ENCODE measurements at regions not wholly inside any gene's neighbourhood (a gene's known extent, or its start where the extent isn't known, plus 50 kb on each side); places are given as distances from the start of the nearest gene placed in this dataset.
A peak's percentile ranks its signal among the peaks of the same experiment; 100 is the strongest.

DNA sequence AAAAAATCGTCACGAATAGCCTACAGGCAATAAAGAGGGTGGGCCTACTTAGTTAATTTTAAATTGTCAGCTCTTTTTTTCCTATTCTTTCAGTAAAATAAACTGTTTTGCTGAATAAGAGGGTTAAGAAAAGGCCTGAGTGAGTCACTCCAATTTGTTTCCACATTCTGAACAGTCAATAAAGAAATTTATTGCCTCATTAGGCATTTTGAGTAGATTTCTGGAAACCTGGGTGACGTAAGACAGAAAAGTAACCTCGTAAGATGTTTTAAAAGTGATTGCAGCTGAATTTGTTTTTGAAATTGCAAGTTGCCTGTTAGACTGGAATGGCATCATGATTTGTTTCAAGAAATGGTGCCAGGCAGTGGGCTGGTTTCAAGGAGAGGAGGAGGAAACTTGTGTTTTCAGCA is 439.3 kb downstream of the USP25 start:
- H3K27ac Mint-ChIP-seq: peak overlapping the region; percentile 51; the same call in 1 of the 2 replicates
- H3K4me1 Mint-ChIP-seq (ENCODE audit: low read depth): peaks cover 15% of the 10 kb centered on the region
- TF ChIP-seq, protein P1, sequence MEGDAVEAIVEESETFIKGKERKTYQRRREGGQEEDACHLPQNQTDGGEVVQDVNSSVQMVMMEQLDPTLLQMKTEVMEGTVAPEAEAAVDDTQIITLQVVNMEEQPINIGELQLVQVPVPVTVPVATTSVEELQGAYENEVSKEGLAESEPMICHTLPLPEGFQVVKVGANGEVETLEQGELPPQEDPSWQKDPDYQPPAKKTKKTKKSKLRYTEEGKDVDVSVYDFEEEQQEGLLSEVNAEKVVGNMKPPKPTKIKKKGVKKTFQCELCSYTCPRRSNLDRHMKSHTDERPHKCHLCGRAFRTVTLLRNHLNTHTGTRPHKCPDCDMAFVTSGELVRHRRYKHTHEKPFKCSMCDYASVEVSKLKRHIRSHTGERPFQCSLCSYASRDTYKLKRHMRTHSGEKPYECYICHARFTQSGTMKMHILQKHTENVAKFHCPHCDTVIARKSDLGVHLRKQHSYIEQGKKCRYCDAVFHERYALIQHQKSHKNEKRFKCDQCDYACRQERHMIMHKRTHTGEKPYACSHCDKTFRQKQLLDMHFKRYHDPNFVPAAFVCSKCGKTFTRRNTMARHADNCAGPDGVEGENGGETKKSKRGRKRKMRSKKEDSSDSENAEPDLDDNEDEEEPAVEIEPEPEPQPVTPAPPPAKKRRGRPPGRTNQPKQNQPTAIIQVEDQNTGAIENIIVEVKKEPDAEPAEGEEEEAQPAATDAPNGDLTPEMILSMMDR (IDR thresholded peaks at IDR 0.05): no peak
- H3K36me3 Mint-ChIP-seq (ENCODE audit: low read depth): no peaks in the 10 kb centered on the region
- no peaks in the 10 kb centered on the region for H3K9me3 Mint-ChIP-seq
- peak overlapping the region; percentile 40; the same call in 1 of the 2 replicates for H3K4me3 Mint-ChIP-seq
- no peaks in the 10 kb centered on the region; the same call in 1 of the 2 replicates for H3K27me3 Mint-ChIP-seq (ENCODE audit: insufficient read depth)
- DNase-seq: peak; percentile 15

DNA sequence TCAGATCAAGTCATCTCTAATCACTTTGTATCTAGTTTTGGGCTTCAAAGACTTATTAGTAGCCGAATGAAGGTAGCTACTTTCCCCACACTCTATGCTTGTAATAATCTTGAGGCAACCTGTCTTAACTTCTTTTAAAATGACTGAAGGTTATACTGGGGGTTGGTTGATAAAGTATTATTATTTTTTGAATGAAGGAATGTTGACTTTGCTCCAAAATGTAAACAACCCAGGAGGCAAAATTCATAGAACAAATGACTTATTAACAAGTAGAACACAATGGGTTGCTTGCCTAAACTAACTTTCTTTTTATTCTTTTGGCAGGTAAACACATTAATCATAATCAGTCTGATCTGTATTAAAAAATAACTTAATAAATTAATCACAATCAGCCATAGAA is 440.0 kb downstream of the USP25 start:
- H3K36me3 Mint-ChIP-seq (ENCODE audit: low read depth): no peaks in the 10 kb centered on the region

DNA sequence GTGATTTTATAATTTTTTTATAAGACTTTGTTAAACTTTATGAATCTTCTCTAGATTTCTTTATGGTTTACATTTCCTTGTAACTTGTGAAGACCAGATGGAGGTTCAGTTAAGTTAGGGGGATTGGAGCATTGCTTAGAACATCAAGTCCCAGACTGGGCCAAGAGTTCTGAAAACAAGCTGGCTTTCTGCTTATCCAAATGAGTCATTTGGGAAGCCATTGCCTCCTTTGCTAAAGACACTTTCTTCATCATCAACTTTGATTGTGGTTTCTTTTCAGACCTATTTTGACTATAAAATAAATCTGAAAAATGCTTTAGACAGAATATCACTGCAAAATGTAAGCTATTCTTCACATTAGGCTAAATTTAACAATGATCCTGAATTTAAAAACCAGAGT is 446.8 kb downstream of the USP25 start:
- H3K4me1 Mint-ChIP-seq (ENCODE audit: low read depth): no peaks in the 10 kb centered on the region
- H3K36me3 Mint-ChIP-seq (ENCODE audit: low read depth): no peaks in the 10 kb centered on the region
- DNase-seq: no peak
- no peak overlapping the region for H3K27ac Mint-ChIP-seq
- H3K4me3 Mint-ChIP-seq: no peak overlapping the region
- TF ChIP-seq, protein P1 (IDR thresholded peaks at IDR 0.05): no peak
- no peaks in the 10 kb centered on the region for H3K27me3 Mint-ChIP-seq (ENCODE audit: insufficient read depth)
- no peaks in the 10 kb centered on the region for H3K9me3 Mint-ChIP-seq

More for the DNA sequence above, 440.0 kb downstream of the USP25 start:
- no peak overlapping the region for H3K27ac Mint-ChIP-seq
- no peak overlapping the region for H3K4me3 Mint-ChIP-seq
- no peaks in the 10 kb centered on the region; the same call in 1 of the 2 replicates for H3K27me3 Mint-ChIP-seq (ENCODE audit: insufficient read depth)
- TF ChIP-seq, protein P1 (IDR thresholded peaks at IDR 0.05): no peak
- H3K9me3 Mint-ChIP-seq: no peaks in the 10 kb centered on the region
- H3K4me1 Mint-ChIP-seq (ENCODE audit: low read depth): peaks cover 15% of the 10 kb centered on the region
- DNase-seq: no peak

DNA sequence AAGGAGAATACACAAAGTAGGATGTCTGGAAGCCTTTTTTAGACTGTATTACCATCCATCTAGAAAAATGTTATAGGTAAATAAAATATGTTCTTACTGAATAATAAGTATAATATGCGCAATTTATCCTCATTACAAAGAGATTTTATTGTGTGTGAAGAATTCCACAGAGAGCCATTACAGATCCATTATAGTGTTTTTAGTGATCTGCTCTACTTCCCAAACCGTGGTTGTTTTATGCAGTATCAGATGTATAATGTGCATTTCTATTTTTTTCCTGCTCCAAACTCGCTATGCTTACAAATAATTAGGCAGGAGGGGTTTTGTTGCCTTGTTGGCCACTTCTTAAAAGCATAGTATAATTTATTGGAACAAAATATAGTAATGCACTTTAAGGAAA is 447.8 kb downstream of the USP25 start:
- Mint-ChIP-seq H3K27me3 (ENCODE audit: insufficient read depth) (no peaks in the 10 kb centered on the region), H3K4me3 (no peak overlapping the region), H3K4me1 (ENCODE audit: low read depth) (no peaks in the 10 kb centered on the region), H3K9me3 (no peaks in the 10 kb centered on the region), H3K27ac (no peak overlapping the region), H3K36me3 (ENCODE audit: low read depth) (no peaks in the 10 kb centered on the region)
- TF ChIP-seq, protein P1 (IDR thresholded peaks at IDR 0.05): no peak
- DNase-seq: no peak

DNA sequence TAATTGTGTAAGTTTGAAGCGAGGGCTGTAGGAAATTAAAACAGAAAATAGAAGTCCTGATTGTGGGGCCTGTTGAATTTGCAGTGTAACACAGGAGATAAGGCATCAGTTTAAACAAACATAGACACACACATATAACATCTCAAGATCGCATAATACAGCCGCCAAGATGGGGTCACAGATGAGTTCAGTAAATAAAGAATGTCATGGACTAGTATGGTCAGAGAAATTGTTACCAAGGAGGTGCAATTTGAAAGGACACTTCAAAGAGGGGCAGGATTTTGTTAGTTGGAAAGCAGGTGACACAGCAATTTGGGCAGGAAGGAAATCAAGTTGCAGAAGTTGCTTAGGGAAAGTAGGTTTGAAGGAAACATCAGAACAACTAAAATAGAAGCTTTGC is 450.0 kb downstream of the USP25 start:
- Mint-ChIP-seq H3K4me1 (ENCODE audit: low read depth) (no peaks in the 10 kb centered on the region), H3K9me3 (no peaks in the 10 kb centered on the region), H3K4me3 (no peak overlapping the region), H3K27ac (no peak overlapping the region), H3K27me3 (ENCODE audit: insufficient read depth) (no peaks in the 10 kb centered on the region), H3K36me3 (ENCODE audit: low read depth) (no peaks in the 10 kb centered on the region)
- no peak for DNase-seq
- TF ChIP-seq, protein P1 (IDR thresholded peaks at IDR 0.05): no peak

DNA sequence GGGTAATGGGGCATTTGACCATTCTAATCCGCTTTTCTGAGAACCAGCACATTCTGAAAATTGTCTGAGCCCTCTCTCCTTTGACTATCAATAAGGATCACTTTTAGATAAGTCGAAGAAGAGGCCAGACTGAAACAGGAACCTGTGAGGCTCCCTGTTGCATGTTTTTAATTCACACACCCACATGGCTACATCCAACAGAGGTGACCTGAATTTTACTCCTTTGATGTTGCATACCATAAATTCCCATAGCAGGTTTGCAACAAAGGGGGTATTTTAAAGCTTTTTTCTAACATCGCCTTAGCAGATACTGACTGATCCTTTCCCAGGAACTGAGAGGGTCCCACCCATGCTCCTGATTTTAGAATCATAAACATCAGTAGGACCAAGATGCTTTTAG is 450.8 kb downstream of the USP25 start:
- H3K27me3 Mint-ChIP-seq (ENCODE audit: insufficient read depth): no peaks in the 10 kb centered on the region
- TF ChIP-seq, protein P1 (IDR thresholded peaks at IDR 0.05): no peak
- no peak for DNase-seq
- H3K9me3 Mint-ChIP-seq: no peaks in the 10 kb centered on the region
- no peak overlapping the region for H3K27ac Mint-ChIP-seq
- H3K36me3 Mint-ChIP-seq (ENCODE audit: low read depth): no peaks in the 10 kb centered on the region
- no peak overlapping the region for H3K4me3 Mint-ChIP-seq
- H3K4me1 Mint-ChIP-seq (ENCODE audit: low read depth): no peaks in the 10 kb centered on the region

Measured in HFFc6 (cell line).